Tibial nerve (tissue), 4 donors: ENCODE measurements at regions not wholly inside any gene's neighbourhood (a gene's known extent, or its start where the extent isn't known, plus 50 kb on each side); places are given as distances from the start of the nearest gene placed in this dataset.

Experiments
- DNase-seq, 2 donors: peaks; one replicate each; pipeline ENCODE4 v3.0.0-alpha.2; 2019; ENCODE audit warnings: low spot score in 2 of 2
- H3K27ac ChIP-seq, 4 donors: fragments of 200-600 bp; sonication (generic) in 3 of 4; one replicate each; pipeline ENCODE4 v1.5.1; 2017 to 2019; ENCODE audit warnings: mild to moderate bottlenecking in 1 of 4
- H3K27me3 ChIP-seq, 2 donors: fragments of 200-600 bp; sonication (generic) in 1 of 2; one replicate each; pipeline versions ENCODE4 v1.5.1 to v1.6.0; 2017 to 2019
- H3K36me3 ChIP-seq, 3 donors: fragments of 200-600 bp; sonication (generic); one replicate each; pipeline ENCODE4 v1.5.1; 2018 to 2019
- H3K4me1 ChIP-seq, 4 donors: fragments of 200-600 bp; sonication (generic) in 3 of 4; one replicate each; pipeline ENCODE4 v1.5.1; 2017 to 2019
- H3K4me3 ChIP-seq, 4 donors: fragments of 200-600 bp; sonication (generic) in 3 of 4; one replicate each; pipeline ENCODE4 v1.5.1; 2017 to 2019; ENCODE audit warnings: mild to moderate bottlenecking in 1 of 4, moderate library complexity in 1 of 4
- H3K9me3 ChIP-seq, 4 donors: fragments of 200-600 bp; sonication (generic) in 3 of 4; one replicate each; pipeline ENCODE4 v1.5.1; 2017 to 2019
- CTCF ChIP-seq, 5 experiments: fragments of 200-600 bp in 3 of 5; fragments of 450-650 bp in 2 of 5; sonication (generic) in 3 of 5; IDR thresholded peaks; one replicate each; pipeline ENCODE4 v1.5.1; 2016 to 2019; ENCODE audit warnings: antibody characterized with exemption in 5 of 5, mild to moderate bottlenecking in 3 of 5, moderate library complexity in 2 of 5
- EP300 ChIP-seq, 2 donors: sonication (generic); formaldehyde crosslinking; IDR thresholded peaks; one replicate each; pipeline ENCODE4 v1.6.1; 2017; ENCODE audit warnings: antibody characterized with exemption in 2 of 2, mild to moderate bottlenecking in 1 of 2
- POLR2A ChIP-seq, 2 donors: fragments of 450-650 bp; IDR thresholded peaks; one replicate each; pipeline ENCODE4 v1.6.1; 2017; ENCODE audit warnings: antibody characterized with exemption in 2 of 2, mild to moderate bottlenecking in 2 of 2, moderate library complexity in 2 of 2
- WGBS, 2 donors: methylation state at CpG; one replicate each; pipeline ENCODE4 v1.1.5; 2018; 5-methylcytosine and 5-hydroxymethylcytosine counted together

- no peak for TF ChIP-seq EP300 (IDR thresholded peaks at IDR 0.05)
- no peak for TF ChIP-seq CTCF (IDR thresholded peaks at IDR 0.05)
- TF ChIP-seq POLR2A (IDR thresholded peaks at IDR 0.05) = no peak
- Histone ChIP-seq H3K4me1 (no peaks in the 10 kb centered on the region), H3K4me3 (no peak overlapping the region), H3K27ac (no peak overlapping the region), H3K9me3 (no peaks in the 10 kb centered on the region), H3K27me3 (no peaks in the 10 kb centered on the region), H3K36me3 (no peaks in the 10 kb centered on the region)
- WGBS, 2 donors = 67 to 74% methylated on average over 3 of the region's 3 CpGs
- DNase-seq = no peak
Measured at GRCh38 chr15:46525984-46526725, 891.3 kb downstream of the SQOR start.

- WGBS, 2 donors = 56% methylated on average over 1 of the region's 1 CpG
Measured at GRCh38 chr15:46526726-46527110, 891.9 kb downstream of the SQOR start.

GRCh38 chr15:46543626-46544025 lies 908.8 kb downstream of the SQOR start:
- no peak for TF ChIP-seq CTCF (IDR thresholded peaks at IDR 0.05)
- TF ChIP-seq EP300 (IDR thresholded peaks at IDR 0.05) = no peak
- no peak for TF ChIP-seq POLR2A (IDR thresholded peaks at IDR 0.05)
- Histone ChIP-seq H3K27me3 (no peaks in the 10 kb centered on the region), H3K4me3 (no peak overlapping the region), H3K9me3 (peaks cover 0 to 8% (median 0%) of the 10 kb centered on the region in 4 donors), H3K36me3 (no peaks in the 10 kb centered on the region), H3K27ac (no peak overlapping the region), H3K4me1 (no peaks in the 10 kb centered on the region)
- no peak for DNase-seq
- WGBS, 2 donors = 74 to 86% methylated on average over 1 of the region's 1 CpG

More at GRCh38 chr15:46526726-46527110, 891.9 kb downstream of the SQOR start:
- TF ChIP-seq EP300 (IDR thresholded peaks at IDR 0.05) (no peak), CTCF (IDR thresholded peaks at IDR 0.05) (no peak), POLR2A (IDR thresholded peaks at IDR 0.05) (no peak)
- no peaks in the 10 kb centered on the region for H3K27me3 ChIP-seq
- no peak overlapping the region for H3K27ac ChIP-seq
- H3K9me3 ChIP-seq = no peaks in the 10 kb centered on the region
- no peak for DNase-seq
- H3K4me1 ChIP-seq = no peaks in the 10 kb centered on the region
- no peak overlapping the region for H3K4me3 ChIP-seq
- no peaks in the 10 kb centered on the region for H3K36me3 ChIP-seq

- H3K27me3 ChIP-seq = no peaks in the 10 kb centered on the region
- H3K36me3 ChIP-seq = no peaks in the 10 kb centered on the region
- no peaks in the 10 kb centered on the region for H3K9me3 ChIP-seq
- H3K27ac ChIP-seq = no peak overlapping the region
- no peaks in the 10 kb centered on the region for H3K4me1 ChIP-seq
- H3K4me3 ChIP-seq = no peak overlapping the region
- 93 to 96% methylated on average over 1 of the region's 1 CpG for WGBS, 2 donors
- no peak for TF ChIP-seq POLR2A (IDR thresholded peaks at IDR 0.05)
- TF ChIP-seq EP300 (IDR thresholded peaks at IDR 0.05) = no peak
- no peak for TF ChIP-seq CTCF (IDR thresholded peaks at IDR 0.05)
- DNase-seq = no peak
Measured at GRCh38 chr15:46548989-46549388, 914.2 kb downstream of the SQOR start.

- no peak for TF ChIP-seq EP300 (IDR thresholded peaks at IDR 0.05)
- TF ChIP-seq POLR2A (IDR thresholded peaks at IDR 0.05) = no peak
- TF ChIP-seq CTCF (IDR thresholded peaks at IDR 0.05) = no peak
- no peaks in the 10 kb centered on the region for H3K4me1 ChIP-seq
- no peak overlapping the region for H3K27ac ChIP-seq
- WGBS, 2 donors = 66 to 71% methylated on average over 2 of the region's 2 CpGs
- DNase-seq = no peak
- H3K4me3 ChIP-seq = no peak overlapping the region
- H3K9me3 ChIP-seq = no peaks in the 10 kb centered on the region
- no peaks in the 10 kb centered on the region for H3K27me3 ChIP-seq
- H3K36me3 ChIP-seq = no peaks in the 10 kb centered on the region
Measured at GRCh38 chr15:46552316-46552715, 917.5 kb downstream of the SQOR start.
